Omental fat pad (tissue), 3 donors: ENCODE measurements at regions not wholly inside any gene's neighbourhood (a gene's known extent, or its start where the extent isn't known, plus 50 kb on each side); places are given as distances from the start of the nearest gene placed in this dataset.

Source experiments
- ATAC-seq: fragments of 150-250 bp; one replicate; pipeline ENCODE4 v1.9.1; 2016; ENCODE audit warnings: mild to moderate bottlenecking, moderate library complexity; ENCODE audit not compliant: low FRiP score
- DNase-seq: peaks from one replicate; pipeline ENCODE4 v3.0.0-alpha.2; 2019; ENCODE audit warnings: low spot score
- TF ChIP-seq, protein P1 (sequence below), 3 donors: fragments of 450-650 bp; IDR thresholded peaks; one replicate each; pipeline ENCODE4 v1.5.1; 2016 to 2017; ENCODE audit warnings: antibody characterized with exemption in 3 of 3, mild to moderate bottlenecking in 3 of 3, moderate library complexity in 2 of 3

DNA sequence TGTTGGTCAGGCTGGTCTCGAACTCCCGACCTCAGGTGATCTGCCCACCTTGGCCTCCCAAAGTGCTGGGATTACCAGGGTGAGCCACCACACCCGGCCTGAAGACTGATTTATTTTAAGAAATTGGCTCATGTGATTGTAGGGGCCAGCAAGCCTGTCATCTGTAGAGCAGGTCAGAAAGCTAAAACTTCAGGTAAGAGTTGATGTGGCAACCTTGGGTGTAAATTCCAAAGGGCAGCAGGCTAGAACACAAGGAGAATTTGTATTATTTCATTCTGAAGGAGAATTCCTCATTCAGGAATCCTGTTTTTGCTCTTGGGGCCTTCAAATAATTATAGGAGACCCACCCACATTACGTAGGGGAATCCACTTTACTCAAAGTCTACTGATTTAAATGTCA lies 728.7 kb downstream of the LTN1 start:
- no peak for DNase-seq
- TF ChIP-seq, protein P1, sequence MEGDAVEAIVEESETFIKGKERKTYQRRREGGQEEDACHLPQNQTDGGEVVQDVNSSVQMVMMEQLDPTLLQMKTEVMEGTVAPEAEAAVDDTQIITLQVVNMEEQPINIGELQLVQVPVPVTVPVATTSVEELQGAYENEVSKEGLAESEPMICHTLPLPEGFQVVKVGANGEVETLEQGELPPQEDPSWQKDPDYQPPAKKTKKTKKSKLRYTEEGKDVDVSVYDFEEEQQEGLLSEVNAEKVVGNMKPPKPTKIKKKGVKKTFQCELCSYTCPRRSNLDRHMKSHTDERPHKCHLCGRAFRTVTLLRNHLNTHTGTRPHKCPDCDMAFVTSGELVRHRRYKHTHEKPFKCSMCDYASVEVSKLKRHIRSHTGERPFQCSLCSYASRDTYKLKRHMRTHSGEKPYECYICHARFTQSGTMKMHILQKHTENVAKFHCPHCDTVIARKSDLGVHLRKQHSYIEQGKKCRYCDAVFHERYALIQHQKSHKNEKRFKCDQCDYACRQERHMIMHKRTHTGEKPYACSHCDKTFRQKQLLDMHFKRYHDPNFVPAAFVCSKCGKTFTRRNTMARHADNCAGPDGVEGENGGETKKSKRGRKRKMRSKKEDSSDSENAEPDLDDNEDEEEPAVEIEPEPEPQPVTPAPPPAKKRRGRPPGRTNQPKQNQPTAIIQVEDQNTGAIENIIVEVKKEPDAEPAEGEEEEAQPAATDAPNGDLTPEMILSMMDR (IDR thresholded peaks at IDR 0.05), result no peak
- ATAC-seq, result no peak

DNA sequence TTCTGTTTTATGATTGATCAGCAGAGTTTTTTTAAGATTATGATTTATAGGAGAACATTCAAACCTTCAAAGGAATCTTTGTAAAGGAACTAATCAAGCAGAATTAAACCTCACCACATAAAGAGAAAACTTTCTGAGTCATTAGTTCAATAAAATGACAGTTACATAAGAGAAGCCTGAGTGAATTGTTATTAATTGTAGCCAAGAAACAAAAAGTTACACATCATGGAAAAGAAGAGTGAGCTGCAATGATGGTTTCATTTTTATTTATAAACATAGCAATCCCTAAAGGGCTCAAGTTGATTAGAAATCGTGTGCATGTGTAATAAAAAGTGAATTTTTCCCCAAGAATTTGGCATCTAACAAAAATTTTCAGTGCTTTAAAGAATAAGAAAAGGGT lies 731.4 kb downstream of the LTN1 start:
- DNase-seq (no peak), ATAC-seq (no peak)
- TF ChIP-seq, protein P1 (IDR thresholded peaks at IDR 0.05), result no peak

DNA sequence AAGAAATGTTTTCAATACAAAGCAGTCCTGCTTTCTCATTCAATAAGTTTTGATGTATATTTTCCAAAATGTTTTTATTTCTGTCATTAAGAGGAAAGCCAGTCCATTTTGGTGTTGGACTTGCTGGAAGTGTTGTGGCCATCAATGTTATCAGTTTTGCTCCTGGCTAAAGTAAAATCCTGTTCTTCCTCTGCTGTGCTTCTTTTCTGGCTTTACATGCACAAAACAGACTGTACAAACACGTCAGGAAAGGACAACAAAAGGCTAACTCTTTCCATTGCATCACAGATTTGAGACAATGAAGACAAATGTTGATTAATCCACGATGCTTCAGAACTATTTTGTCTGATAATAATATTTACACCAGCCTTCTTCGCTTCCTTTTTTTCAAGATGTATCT lies 735.4 kb downstream of the LTN1 start:
- DNase-seq (no peak), ATAC-seq (no peak)
- TF ChIP-seq, protein P1 (IDR thresholded peaks at IDR 0.05), result no peak

DNA sequence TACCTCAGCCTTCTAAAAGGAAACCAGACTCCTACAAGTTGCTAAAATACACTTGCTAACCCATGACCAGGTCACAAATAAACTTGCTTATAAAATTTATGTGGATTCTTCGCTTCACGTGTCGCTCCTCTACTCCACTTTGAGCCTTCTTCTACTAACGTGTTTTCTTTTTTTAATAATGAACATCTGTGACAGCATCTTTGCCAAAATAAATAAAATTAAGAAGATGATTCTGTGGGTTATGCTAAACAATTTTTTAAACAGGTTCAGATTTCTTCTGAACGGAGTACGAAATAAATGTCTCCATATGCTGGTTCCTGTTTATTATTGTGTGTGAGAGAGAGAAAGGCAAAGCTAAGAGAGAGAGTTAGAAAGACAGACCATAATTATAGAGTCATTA lies 735.8 kb downstream of the LTN1 start:
- DNase-seq (no peak), ATAC-seq (no peak)
- TF ChIP-seq, protein P1 (IDR thresholded peaks at IDR 0.05), result no peak

DNA sequence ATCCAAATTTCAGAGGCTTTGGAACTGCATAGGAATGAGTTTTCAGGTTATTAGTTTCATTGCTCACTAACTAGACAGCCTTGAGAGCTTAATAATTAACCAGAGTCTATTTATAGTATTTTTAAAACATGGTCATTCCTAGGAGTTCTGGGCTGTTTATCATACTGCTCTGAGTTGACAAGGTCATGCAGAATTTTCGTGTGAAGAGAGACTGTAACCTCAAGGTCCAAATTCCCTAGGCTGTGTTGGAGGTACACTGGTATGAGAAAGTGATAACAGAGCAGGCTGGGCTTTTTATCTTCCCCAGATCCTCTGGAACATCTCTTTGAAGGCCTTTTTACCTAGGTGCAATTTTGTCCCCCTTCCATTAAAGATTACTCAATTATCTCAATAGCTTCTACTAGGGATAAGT lies 736.3 kb downstream of the LTN1 start:
- TF ChIP-seq, protein P1 (IDR thresholded peaks at IDR 0.05), result no peak
- DNase-seq (no peak), ATAC-seq (no peak)

DNA sequence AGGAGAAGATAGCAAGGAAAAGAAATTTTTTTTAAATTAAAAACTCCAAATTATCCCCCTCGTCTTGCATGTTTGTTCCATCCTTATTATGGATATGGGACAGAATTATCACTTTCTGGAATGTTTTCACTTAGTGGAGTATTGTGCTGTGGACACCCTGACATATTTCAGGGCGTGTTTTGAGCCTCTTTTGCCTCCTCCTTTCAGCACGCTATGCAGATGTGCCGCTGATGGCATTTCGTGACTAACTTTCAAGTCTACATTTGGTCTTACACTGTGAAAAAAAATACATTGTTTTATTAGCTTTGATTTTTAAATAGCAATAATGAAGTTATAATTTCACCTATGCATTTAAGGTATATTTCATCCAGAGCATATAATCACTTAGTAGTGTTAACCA lies 738.7 kb downstream of the LTN1 start:
- TF ChIP-seq, protein P1 (IDR thresholded peaks at IDR 0.05), result no peak
- DNase-seq (no peak), ATAC-seq (no peak)

DNA sequence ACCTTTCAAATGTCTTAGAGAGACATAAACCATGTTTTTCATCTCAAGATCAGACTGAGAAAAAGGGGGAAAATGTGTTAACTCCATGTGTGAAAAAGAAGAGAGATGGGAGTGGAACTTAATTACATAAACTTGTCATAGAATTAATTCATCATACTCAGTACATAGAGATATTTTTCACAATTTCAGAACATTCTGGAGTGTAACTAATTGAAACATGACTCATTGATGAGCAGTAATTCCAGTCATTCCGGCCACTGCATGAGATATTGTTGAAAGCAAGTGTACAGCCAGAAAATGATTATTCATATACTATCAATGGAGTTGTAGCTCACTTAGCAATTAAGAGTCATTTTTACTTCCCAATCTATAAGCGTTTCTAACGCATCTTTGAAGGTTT lies 739.3 kb downstream of the LTN1 start:
- ATAC-seq (peak; percentile 83), DNase-seq (no peak)
- TF ChIP-seq, protein P1 (IDR thresholded peaks at IDR 0.05), result no peak
